KBM-7 (cell line): ENCODE measurements at regions not wholly inside any gene's neighbourhood (a gene's known extent, or its start where the extent isn't known, plus 50 kb on each side); places are given as distances from the start of the nearest gene placed in this dataset.

Source experiments
- DNase-seq: peaks from one replicate; pipeline ENCODE4 v3.0.0-alpha.2; 2015
- in situ Hi-C: fragments of 300-500 bp; cut with MboI; formaldehyde crosslinking; loops from 2 replicates; pipeline ENCODE4 v1.14.3; 2020; ENCODE audit warnings: low sequenced_read_pairs, low pct_unique_long_range_greater_than_20kb, mixed read lengths

DNA sequence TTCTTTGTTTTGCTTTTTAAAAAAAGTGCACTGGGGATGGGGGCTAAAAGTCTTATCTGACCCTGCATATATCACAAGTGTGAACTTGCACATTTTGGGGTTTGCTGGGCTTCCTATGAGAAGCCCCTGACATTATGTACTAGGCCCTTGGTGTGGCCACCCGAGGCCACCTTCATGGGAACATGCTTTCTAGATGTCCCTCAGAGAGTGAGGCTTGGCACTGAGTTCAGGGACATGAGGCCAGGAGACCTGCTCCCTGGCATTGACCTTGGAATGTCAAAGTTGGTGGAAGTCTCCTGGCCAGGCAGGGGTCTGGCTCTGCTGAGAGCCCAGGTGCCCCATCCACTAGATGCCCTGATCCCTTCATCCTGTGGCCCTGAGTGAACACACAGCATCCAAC is 536.2 kb downstream of the TCERG1L start:
- DNase-seq: no peak
- in situ Hi-C loops: no loop called here

GRCh38 chr10:130776724-130777123 is 534.8 kb downstream of the TCERG1L start:
- in situ Hi-C loops: no loop called here
- DNase-seq: no peak

DNA sequence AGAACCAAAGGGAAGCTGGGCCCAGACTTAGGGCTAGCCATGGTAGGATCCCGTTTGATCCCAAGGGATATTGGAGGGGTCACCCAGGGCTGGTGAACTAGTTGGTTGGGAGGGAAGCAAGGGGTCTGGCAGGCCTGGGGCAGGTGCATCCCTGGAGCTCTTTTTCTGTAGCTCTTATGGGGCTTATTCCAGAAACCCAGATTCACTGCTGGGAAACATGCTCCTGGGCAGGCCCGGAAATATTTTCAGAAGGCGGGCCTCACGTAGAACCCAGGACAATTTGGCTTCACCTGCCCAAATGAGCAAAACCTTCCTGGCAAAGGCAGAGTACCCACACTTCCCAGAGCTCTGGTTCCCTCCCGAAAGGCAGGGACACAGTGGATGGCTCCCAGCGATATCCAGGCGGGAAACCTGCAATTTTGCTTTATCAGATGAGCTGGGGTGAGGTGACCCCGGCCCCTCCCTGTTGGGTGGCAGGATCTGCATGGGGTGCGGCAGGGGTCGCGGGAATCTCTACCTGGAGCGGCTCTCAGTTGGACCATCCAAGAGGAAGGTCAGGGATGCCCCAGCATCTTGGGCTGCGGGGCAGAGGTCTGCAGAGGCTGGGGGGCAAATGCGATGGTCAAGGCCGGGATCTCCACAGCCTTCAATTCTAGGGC is 533.9 kb downstream of the TCERG1L start:
- in situ Hi-C loops: no loop called here
- DNase-seq: no peak

GRCh38 chr10:130778166-130778545 is 533.4 kb downstream of the TCERG1L start:
- in situ Hi-C loops: no loop called here
- no peak for DNase-seq

DNA sequence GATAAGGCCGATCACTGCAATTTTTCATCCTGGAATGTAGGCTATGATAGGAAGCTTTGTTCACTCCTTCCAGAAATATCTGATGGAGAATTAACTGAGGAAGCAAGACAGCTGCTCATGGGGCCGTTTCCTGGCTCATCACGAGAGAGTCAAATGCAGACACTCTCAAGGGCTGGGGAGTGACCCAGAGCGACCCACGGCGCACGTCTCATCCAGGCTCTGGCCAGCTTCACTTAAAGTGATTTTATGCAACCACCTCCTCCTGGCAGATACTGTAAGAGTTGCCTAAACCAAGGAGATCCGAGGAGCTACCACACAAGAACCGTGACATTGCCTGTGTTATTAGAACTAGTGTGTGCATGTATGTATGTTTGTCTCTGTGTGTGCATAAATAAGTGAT is 530.8 kb downstream of the TCERG1L start:
- no peak for DNase-seq

DNA sequence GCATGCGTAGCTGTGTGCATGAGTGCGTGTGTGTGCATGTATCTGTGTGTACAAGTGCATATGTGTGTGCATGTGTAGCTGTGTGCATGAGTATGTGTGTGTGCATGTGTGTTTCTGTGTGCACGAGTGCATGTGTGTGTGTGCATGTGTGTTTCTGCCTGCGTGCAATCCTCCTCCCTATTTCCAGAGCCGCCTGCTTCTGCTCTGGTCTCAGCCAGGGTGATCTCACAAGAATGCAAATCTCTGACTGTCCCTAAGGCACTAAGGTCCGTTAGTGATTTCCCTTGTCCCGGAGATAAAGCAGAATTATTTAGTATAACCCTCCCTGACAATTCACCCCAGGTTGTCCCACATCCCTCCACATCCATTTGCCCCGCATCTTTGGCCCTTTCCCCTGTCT is 530.3 kb downstream of the TCERG1L start:
- in situ Hi-C loops: no loop called here
- no peak for DNase-seq

More for the DNA sequence above, 530.8 kb downstream of the TCERG1L start:
- in situ Hi-C loops: no loop called here

DNA sequence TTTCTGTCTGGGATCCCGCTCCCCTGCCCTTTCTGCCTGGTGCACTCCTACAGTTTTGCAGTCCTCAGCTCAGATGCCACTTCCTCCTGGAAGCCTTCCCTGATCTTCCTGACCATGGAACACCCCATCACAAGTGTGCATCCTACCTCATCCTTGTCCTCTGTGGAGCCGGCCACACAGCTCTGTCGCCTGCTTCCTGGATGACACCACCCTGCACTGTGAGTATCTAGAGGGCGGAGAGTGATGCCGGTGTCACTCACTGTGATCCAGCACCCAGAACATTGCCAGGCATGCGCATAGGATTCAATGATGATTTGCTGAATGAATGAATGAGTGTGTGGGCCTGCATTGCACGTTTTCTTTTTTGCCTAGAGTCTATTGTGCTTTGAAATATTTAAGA is 529.9 kb downstream of the TCERG1L start:
- no peak for DNase-seq
- in situ Hi-C loops: no loop called here

- DNase-seq: no peak
- in situ Hi-C loops: no loop called here
Measured at GRCh38 chr10:130782467-130782866, 529.1 kb downstream of the TCERG1L start.

- DNase-seq: no peak
- in situ Hi-C loops: no loop called here
Measured at GRCh38 chr10:130784326-130784725, 527.2 kb downstream of the TCERG1L start.

DNA sequence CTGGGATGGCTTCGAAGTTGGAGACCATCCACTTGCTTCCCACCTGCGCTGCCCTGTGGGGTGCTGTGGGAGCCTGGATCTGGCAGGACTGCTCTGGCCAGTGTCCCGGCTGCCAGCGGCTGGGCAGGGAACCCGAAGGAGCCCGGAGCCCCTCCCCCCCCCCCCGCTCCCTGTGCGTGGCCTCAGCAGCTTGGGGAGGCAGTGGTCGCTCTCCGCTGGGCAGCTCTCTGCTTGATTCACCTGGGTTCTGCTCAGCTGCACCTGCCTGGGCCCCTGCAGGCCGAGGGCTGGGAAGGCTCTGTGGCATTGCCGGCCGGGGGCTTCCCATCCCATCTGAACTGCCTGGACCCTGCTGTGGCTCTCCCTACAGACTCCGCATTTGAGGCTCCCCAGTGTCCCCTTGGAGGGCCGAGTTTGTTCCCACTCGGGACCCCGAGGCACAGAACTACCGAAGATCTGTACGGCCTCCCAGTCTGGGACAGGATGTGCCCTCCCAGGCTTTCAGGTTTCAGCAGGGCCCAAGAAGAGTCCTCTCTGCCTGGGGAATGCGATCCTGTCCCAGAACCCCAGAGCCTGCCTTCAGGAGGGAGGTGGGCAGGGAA is 525.1 kb downstream of the TCERG1L start:
- in situ Hi-C loops: no loop called here
- DNase-seq: no peak

- in situ Hi-C loops: no loop called here
Measured at GRCh38 chr10:130787243-130787642, 524.3 kb downstream of the TCERG1L start.

DNA sequence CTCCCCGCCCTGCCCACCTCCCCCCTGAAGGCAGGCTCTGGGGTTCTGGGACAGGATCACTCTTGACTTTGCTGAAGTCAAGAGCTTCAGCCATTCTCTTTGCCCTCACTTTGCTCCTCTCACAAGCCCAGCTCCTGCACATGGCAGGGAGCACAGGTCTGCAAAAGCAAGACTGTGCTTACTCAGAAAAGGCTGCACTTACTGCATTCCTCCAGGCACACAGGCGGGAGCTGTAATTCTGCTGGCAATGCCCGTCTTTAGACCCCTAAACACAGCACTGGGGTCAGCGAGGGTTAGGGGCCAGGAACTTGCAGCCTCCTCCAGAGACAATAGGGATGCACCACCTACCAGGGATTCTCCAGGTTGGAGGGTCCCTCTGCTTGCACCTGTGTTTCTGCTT is 523.7 kb downstream of the TCERG1L start:
- in situ Hi-C loops: no loop called here
- no peak for DNase-seq

More at GRCh38 chr10:130787243-130787642, 524.3 kb downstream of the TCERG1L start:
- no peak for DNase-seq

DNA sequence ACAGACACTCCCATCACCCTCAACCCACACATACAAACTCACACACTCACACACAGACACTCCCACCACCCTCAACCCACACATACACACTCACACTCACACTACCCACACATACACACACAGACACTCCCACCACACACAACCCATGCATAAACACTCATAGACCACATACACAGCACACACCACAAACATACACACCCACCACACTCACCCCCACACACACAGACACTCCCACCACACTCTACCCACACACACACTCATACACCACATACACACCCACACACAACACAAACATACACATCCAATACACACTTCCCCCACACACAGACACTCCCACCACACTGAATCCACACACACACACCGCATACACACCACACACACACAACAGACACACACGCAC is 521.2 kb downstream of the TCERG1L start:
- DNase-seq: no peak
- in situ Hi-C loops: no loop called here

GRCh38 chr10:130792096-130792845 is 519.2 kb downstream of the TCERG1L start:
- in situ Hi-C loops: no loop called here

DNA sequence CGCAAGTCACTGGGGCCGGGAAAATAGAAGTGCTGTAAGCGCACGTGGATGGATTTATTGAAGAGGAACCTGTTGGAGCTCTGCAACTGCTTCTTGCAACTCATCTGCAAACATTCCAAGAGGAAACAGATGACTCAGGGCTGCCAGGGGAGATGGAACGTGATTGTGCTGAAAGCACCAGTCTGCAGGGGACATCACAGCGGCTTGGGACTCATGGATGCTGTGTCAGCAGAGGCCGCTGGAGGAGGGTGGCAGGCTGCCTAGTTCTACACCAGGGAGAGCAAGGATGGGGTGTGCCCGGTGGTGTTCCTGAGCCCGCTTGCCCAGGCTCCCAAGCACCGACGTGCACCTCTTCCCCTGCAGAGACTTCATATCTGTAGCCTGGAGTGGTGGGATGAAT is 515.7 kb downstream of the TCERG1L start:
- in situ Hi-C loops: no loop called here
- no peak for DNase-seq

More at GRCh38 chr10:130792096-130792845, 519.2 kb downstream of the TCERG1L start:
- no peak for DNase-seq

- in situ Hi-C loops: no loop called here
- DNase-seq: no peak
Measured at GRCh38 chr10:130799532-130799931, 512.0 kb downstream of the TCERG1L start.

- in situ Hi-C loops: no loop called here
- DNase-seq: no peak
Measured at GRCh38 chr10:130800281-130800680, 511.2 kb downstream of the TCERG1L start.

DNA sequence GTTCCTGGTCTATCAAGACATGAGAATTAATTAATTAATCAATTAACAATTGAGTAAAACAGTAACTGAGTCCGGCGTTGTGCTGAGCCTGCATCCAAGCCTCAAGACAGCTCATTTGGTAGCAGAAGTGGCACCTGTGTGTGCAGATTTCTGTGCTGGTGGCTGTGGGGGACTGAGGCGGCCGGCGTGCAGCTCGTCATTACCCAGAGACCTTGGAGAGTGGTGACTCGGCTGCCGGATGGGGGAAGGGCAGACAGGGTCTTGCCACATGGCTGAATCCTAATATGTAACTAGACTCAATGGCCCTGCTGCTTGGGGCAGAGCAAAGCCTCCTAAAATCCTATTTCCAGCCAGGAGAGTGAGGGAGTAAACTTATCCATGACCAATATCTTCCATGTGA is 510.2 kb downstream of the TCERG1L start:
- DNase-seq: no peak
- in situ Hi-C loops: no loop called here

- no peak for DNase-seq
- in situ Hi-C loops: no loop called here
Measured at GRCh38 chr10:130801784-130802183, 509.7 kb downstream of the TCERG1L start.

- in situ Hi-C loops: no loop called here
Measured at GRCh38 chr10:130802301-130802700, 509.2 kb downstream of the TCERG1L start.

More at GRCh38 chr10:130802301-130802700, 509.2 kb downstream of the TCERG1L start:
- DNase-seq: no peak
